ENCODE measurements at regions not wholly inside any gene's neighbourhood (a gene's known extent, or its start where the extent isn't known, plus 50 kb on each side); places are given as distances from the start of the nearest gene placed in this dataset.

DNA sequence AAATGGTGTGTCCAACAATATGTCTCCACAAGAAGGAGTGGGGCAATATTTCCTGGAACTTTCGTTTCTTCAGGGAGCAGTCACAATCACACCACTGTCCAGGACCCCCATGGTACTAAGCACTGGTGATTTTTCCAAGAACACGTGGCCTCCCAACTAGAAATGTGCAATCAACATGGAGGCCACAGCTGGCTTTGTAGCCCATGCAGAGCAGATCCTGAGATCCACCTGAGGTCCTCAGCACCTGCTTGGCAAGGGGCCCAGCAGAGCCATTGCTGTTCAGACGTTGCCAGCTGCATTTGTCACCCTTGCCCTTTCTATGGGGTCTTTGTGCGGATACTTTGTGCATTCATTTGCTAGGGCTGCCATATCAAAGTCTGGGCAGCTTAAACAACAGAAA lies 334.5 kb upstream of the IRX4 start:
- H3K9me2 ChIP-seq (ENCODE audit: insufficient read depth, low read length), result no peaks in the 10 kb centered on the region
- TF ChIP-seq POLR2AphosphoS5 (IDR thresholded peaks at IDR 0.05) (no peak), MXI1 (conservative IDR thresholded peaks at IDR 0.05; ENCODE audit: poor library complexity, severe bottlenecking) (no peak), TAF1 (IDR thresholded peaks at IDR 0.05; ENCODE audit: low read depth) (no peak), SMC3 (conservative IDR thresholded peaks at IDR 0.05; ENCODE audit: poor library complexity) (no peak), REST (IDR thresholded peaks at IDR 0.05; ENCODE audit: borderline replicate concordance) (no peak), EZH2 (IDR thresholded peaks at IDR 0.05; ENCODE audit: borderline replicate concordance, insufficient read depth, low read length, poor library complexity, severe bottlenecking) (no peak), RAD21 (conservative IDR thresholded peaks at IDR 0.05) (no peak), EP300 (conservative IDR thresholded peaks at IDR 0.05; ENCODE audit: poor library complexity, severe bottlenecking) (no peak)
- TF ChIP-seq, protein P1, sequence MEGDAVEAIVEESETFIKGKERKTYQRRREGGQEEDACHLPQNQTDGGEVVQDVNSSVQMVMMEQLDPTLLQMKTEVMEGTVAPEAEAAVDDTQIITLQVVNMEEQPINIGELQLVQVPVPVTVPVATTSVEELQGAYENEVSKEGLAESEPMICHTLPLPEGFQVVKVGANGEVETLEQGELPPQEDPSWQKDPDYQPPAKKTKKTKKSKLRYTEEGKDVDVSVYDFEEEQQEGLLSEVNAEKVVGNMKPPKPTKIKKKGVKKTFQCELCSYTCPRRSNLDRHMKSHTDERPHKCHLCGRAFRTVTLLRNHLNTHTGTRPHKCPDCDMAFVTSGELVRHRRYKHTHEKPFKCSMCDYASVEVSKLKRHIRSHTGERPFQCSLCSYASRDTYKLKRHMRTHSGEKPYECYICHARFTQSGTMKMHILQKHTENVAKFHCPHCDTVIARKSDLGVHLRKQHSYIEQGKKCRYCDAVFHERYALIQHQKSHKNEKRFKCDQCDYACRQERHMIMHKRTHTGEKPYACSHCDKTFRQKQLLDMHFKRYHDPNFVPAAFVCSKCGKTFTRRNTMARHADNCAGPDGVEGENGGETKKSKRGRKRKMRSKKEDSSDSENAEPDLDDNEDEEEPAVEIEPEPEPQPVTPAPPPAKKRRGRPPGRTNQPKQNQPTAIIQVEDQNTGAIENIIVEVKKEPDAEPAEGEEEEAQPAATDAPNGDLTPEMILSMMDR (IDR thresholded peaks at IDR 0.05; ENCODE audit: poor library complexity, severe bottlenecking), result no peak
- no peak overlapping the region for H3K4me3 ChIP-seq (ENCODE audit: low read length)
- no peaks in the 10 kb centered on the region for H3F3A ChIP-seq (ENCODE audit: insufficient read depth, low read length, poor library complexity, severe bottlenecking)
- H3K79me2 ChIP-seq (replicated peaks; ENCODE audit: insufficient read depth, low read length), result no peaks in the 10 kb centered on the region
- no peak overlapping the region for H3K27ac ChIP-seq (ENCODE audit: low read length)
- peaks cover 5% of the 10 kb centered on the region for H3K9me3 ChIP-seq (ENCODE audit: low read length)
- no peak overlapping the region for H2AFZ ChIP-seq (ENCODE audit: low read depth, low read length)
- H3K4me2 ChIP-seq (ENCODE audit: low read length), result no peak overlapping the region
- H3K9ac ChIP-seq (ENCODE audit: low read length), result no peak overlapping the region
- no peaks in the 10 kb centered on the region for H4K20me1 ChIP-seq (ENCODE audit: insufficient read depth)
- peaks cover 52% of the 10 kb centered on the region for H3K27me3 ChIP-seq (ENCODE audit: insufficient read depth, low read depth, low read length)
- H3K36me3 ChIP-seq (ENCODE audit: insufficient read depth, low read length), result no peaks in the 10 kb centered on the region

DNA sequence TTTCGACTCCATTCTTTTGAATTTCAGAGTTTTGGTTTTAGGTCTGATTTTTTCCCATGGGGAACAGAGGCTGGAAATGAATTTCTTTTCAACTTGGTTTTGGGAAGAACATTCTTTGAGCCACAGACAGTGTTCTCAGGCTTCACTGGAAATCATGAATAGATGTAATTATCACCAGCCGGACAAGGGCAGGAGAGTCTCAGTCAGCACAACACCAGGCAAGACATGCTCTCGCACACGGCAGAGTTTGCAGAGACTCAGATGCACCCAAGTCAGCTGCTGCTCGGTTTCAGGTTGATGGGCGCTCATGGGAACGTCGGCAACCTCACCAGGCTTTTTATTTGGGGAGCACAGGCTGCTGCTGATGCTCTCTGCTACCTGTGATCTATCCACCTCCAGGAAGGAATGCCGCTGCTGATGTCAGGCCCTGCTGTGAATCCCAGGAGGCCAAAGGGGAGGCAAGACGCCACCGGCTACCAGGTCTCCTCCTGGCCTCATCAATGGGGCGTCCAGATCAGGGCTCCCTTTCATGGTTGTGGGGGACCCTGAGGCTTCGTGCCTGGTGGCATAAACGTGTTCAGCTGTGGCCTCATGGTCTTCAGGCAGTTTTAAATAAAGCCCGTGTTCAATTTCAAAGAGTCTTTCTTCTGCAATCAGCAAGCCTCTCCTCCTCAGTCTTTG lies 332.3 kb upstream of the IRX4 start:
- H3K79me2 ChIP-seq (replicated peaks; ENCODE audit: insufficient read depth, low read length), result no peaks in the 10 kb centered on the region
- H3F3A ChIP-seq (ENCODE audit: insufficient read depth, low read length, poor library complexity, severe bottlenecking), result no peaks in the 10 kb centered on the region
- H2AFZ ChIP-seq (ENCODE audit: low read depth, low read length), result no peak overlapping the region
- H3K27me3 ChIP-seq (ENCODE audit: insufficient read depth, low read depth, low read length), result peaks cover 74% of the 10 kb centered on the region
- no peaks in the 10 kb centered on the region for H3K9me2 ChIP-seq (ENCODE audit: insufficient read depth, low read length)
- H3K4me3 ChIP-seq (ENCODE audit: low read length), result no peak overlapping the region
- H3K4me2 ChIP-seq (ENCODE audit: low read length), result no peak overlapping the region
- H4K20me1 ChIP-seq (ENCODE audit: insufficient read depth), result no peaks in the 10 kb centered on the region
- no peaks in the 10 kb centered on the region for H3K36me3 ChIP-seq (ENCODE audit: insufficient read depth, low read length)
- H3K27ac ChIP-seq (ENCODE audit: low read length), result no peak overlapping the region
- H3K9ac ChIP-seq (ENCODE audit: low read length), result no peak overlapping the region
- peaks cover 5% of the 10 kb centered on the region for H3K9me3 ChIP-seq (ENCODE audit: low read length)
- TF ChIP-seq POLR2AphosphoS5 (IDR thresholded peaks at IDR 0.05), result no peak
- no peak for TF ChIP-seq EP300 (conservative IDR thresholded peaks at IDR 0.05; ENCODE audit: poor library complexity, severe bottlenecking)
- TF ChIP-seq SMC3 (conservative IDR thresholded peaks at IDR 0.05; ENCODE audit: poor library complexity), result no peak
- TF ChIP-seq TAF1 (IDR thresholded peaks at IDR 0.05; ENCODE audit: low read depth), result no peak
- TF ChIP-seq, protein P1 (IDR thresholded peaks at IDR 0.05; ENCODE audit: poor library complexity, severe bottlenecking), result no peak

All from neural cell (in vitro differentiated cells).